Adipocyte (in vitro differentiated cells): ENCODE measurements at regions not wholly inside any gene's neighbourhood (a gene's known extent, or its start where the extent isn't known, plus 50 kb on each side); places are given as distances from the start of the nearest gene placed in this dataset.
"Not testable (repeated sequence)": the region's sequence is repeated elsewhere in the genome, so short reads cannot be mapped to it uniquely, and the experiment has no call there.

Experiments used
- DNase-seq: peaks from one replicate; pipeline ENCODE4 v3.0.0-alpha.2; 2015; ENCODE audit warnings: low read depth
- H3K27me3 ChIP-seq: replicated peaks from 2 replicates; pipeline ENCODE4 v1.7.0; 2013; ENCODE audit warnings: mild to moderate bottlenecking, low read length, moderate library complexity; ENCODE audit not compliant: control insufficient read depth, insufficient read depth
- H3K36me3 ChIP-seq: 2 replicates; pipeline ENCODE4 v1.7.0; 2013; ENCODE audit warnings: low read length, mild to moderate bottlenecking, moderate library complexity; ENCODE audit not compliant: control insufficient read depth, insufficient read depth, severe bottlenecking
- H3K4me1 ChIP-seq: 2 replicates; pipeline ENCODE4 v1.7.0; 2013; ENCODE audit warnings: mild to moderate bottlenecking, low read length, moderate library complexity; ENCODE audit not compliant: control insufficient read depth, insufficient read depth
- H3K4me3 ChIP-seq: 2 replicates; pipeline ENCODE4 v1.7.0; 2013; ENCODE audit warnings: mild to moderate bottlenecking, low read length, moderate library complexity
- H3K9ac ChIP-seq: 2 replicates; pipeline ENCODE4 v1.7.0; 2013; ENCODE audit warnings: mild to moderate bottlenecking, low read length, moderate library complexity
- H3K9me3 ChIP-seq: 2 replicates; pipeline ENCODE4 v1.7.0; 2013; ENCODE audit warnings: mild to moderate bottlenecking, low read length, moderate library complexity; ENCODE audit not compliant: control insufficient read depth

GRCh38 chr21:28186604-28187003, 806.1 kb downstream of the LTN1 start:
- Histone ChIP-seq H3K4me3 (no peak overlapping the region), H3K9ac (no peak overlapping the region), H3K36me3 (no peaks in the 10 kb centered on the region), H3K27me3 (no peaks in the 10 kb centered on the region), H3K4me1 (no peaks in the 10 kb centered on the region), H3K9me3 (peaks cover 4% of the 10 kb centered on the region)
- DNase-seq = no peak

GRCh38 chr21:28181730-28182129, 810.9 kb downstream of the LTN1 start:
- Histone ChIP-seq H3K36me3 (no peaks in the 10 kb centered on the region), H3K9me3 (peaks cover 4% of the 10 kb centered on the region), H3K27me3 (no peaks in the 10 kb centered on the region), H3K4me1 (no peaks in the 10 kb centered on the region), H3K4me3 (no peak overlapping the region), H3K9ac (no peak overlapping the region)
- DNase-seq = no peak

GRCh38 chr21:28179136-28179535, 813.5 kb downstream of the LTN1 start:
- H3K27me3 ChIP-seq = no peaks in the 10 kb centered on the region

GRCh38 chr21:28177124-28177523, 815.6 kb downstream of the LTN1 start:
- Histone ChIP-seq H3K4me1 (no peaks in the 10 kb centered on the region), H3K27me3 (no peaks in the 10 kb centered on the region), H3K9ac (no peak overlapping the region), H3K36me3 (no peaks in the 10 kb centered on the region), H3K4me3 (no peak overlapping the region), H3K9me3 (peaks cover 1% of the 10 kb centered on the region)
- no peak for DNase-seq

More at GRCh38 chr21:28179136-28179535, 813.5 kb downstream of the LTN1 start:
- Histone ChIP-seq H3K4me1 (no peaks in the 10 kb centered on the region), H3K36me3 (no peaks in the 10 kb centered on the region), H3K9me3 (peaks cover 4% of the 10 kb centered on the region), H3K9ac (no peak overlapping the region), H3K4me3 (no peak overlapping the region)
- no peak for DNase-seq

- H3K36me3 ChIP-seq = no peaks in the 10 kb centered on the region
These were observed 818.0 kb downstream of the LTN1 start for GRCh38 chr21:28174701-28175100.

GRCh38 chr21:28174006-28174405, 818.7 kb downstream of the LTN1 start:
- Histone ChIP-seq H3K27me3 (no peaks in the 10 kb centered on the region), H3K4me1 (no peaks in the 10 kb centered on the region), H3K4me3 (no peak overlapping the region), H3K9ac (no peak overlapping the region), H3K36me3 (no peaks in the 10 kb centered on the region), H3K9me3 (no peaks in the 10 kb centered on the region)
- no peak for DNase-seq

More at GRCh38 chr21:28174701-28175100, 818.0 kb downstream of the LTN1 start:
- Histone ChIP-seq H3K4me1 (no peaks in the 10 kb centered on the region), H3K9ac (no peak overlapping the region), H3K27me3 (no peaks in the 10 kb centered on the region), H3K4me3 (no peak overlapping the region), H3K9me3 (no peaks in the 10 kb centered on the region)
- no peak for DNase-seq

- H3K27me3 ChIP-seq = no peaks in the 10 kb centered on the region
- H3K9ac ChIP-seq = no peak overlapping the region
- no peaks in the 10 kb centered on the region for H3K36me3 ChIP-seq
- H3K4me1 ChIP-seq = no peaks in the 10 kb centered on the region
- no peak overlapping the region for H3K4me3 ChIP-seq
- no peaks in the 10 kb centered on the region for H3K9me3 ChIP-seq
- no peak for DNase-seq
These were observed 820.3 kb downstream of the LTN1 start for GRCh38 chr21:28172376-28172775.

- H3K27me3 ChIP-seq = no peaks in the 10 kb centered on the region
- no peaks in the 10 kb centered on the region for H3K36me3 ChIP-seq
- DNase-seq = no peak
- no peaks in the 10 kb centered on the region for H3K9me3 ChIP-seq
- no peaks in the 10 kb centered on the region for H3K4me1 ChIP-seq
- no peak overlapping the region for H3K4me3 ChIP-seq
- H3K9ac ChIP-seq = no peak overlapping the region
These were observed 825.3 kb downstream of the LTN1 start for GRCh38 chr21:28167366-28167765.

- H3K27me3 ChIP-seq, DNase-seq, H3K9ac ChIP-seq, H3K4me3 ChIP-seq, H3K36me3 ChIP-seq, H3K4me1 ChIP-seq, H3K9me3 ChIP-seq: not testable (repeated sequence)
These were observed 828.2 kb downstream of the LTN1 start for GRCh38 chr21:28164519-28164918.

GRCh38 chr21:28162052-28162451, 830.6 kb downstream of the LTN1 start:
- not testable (repeated sequence) for H3K4me1 ChIP-seq, DNase-seq, H3K27me3 ChIP-seq, H3K9me3 ChIP-seq, H3K9ac ChIP-seq, H3K36me3 ChIP-seq, H3K4me3 ChIP-seq

- Histone ChIP-seq H3K4me1 (no peaks in the 10 kb centered on the region), H3K4me3 (no peak overlapping the region), H3K27me3 (no peaks in the 10 kb centered on the region), H3K36me3 (no peaks in the 10 kb centered on the region), H3K9ac (no peak overlapping the region), H3K9me3 (no peaks in the 10 kb centered on the region)
- peak; percentile 13 for DNase-seq
These were observed 832.3 kb downstream of the LTN1 start for GRCh38 chr21:28160378-28160777.

- no peak for DNase-seq
- H3K27me3 ChIP-seq = no peaks in the 10 kb centered on the region
- H3K9me3 ChIP-seq = no peaks in the 10 kb centered on the region
- H3K4me3 ChIP-seq = no peak overlapping the region
- no peaks in the 10 kb centered on the region for H3K4me1 ChIP-seq
- H3K36me3 ChIP-seq = no peaks in the 10 kb centered on the region
- H3K9ac ChIP-seq = no peak overlapping the region
These were observed 833.3 kb downstream of the LTN1 start for GRCh38 chr21:28159396-28159795.
